Right atrium auricular region (tissue), 2 donors: ENCODE measurements at regions not wholly inside any gene's neighbourhood (a gene's known extent, or its start where the extent isn't known, plus 50 kb on each side); places are given as distances from the start of the nearest gene placed in this dataset.
A peak's percentile ranks its signal among the peaks of the same experiment; 100 is the strongest.

ENCODE experiments used
- DNase-seq: peaks from one replicate; pipeline ENCODE4 v3.0.0-alpha.2; 2019; ENCODE audit warnings: low spot score
- H3K27ac ChIP-seq, 2 donors: fragments of 200-600 bp; sonication (generic); 1 replicate in 1 of 2; 2 replicates in 1 of 2; pipeline ENCODE4 v1.5.1; 2016 to 2019
- H3K27me3 ChIP-seq, 2 donors: fragments of 200-600 bp; sonication (generic); one replicate each; pipeline versions ENCODE4 v1.5.1 to v1.6.0; 2017 to 2019
- H3K36me3 ChIP-seq: fragments of 200-600 bp; sonication (generic); one replicate; pipeline ENCODE4 v1.5.1; 2016
- H3K4me1 ChIP-seq, 2 donors: fragments of 200-600 bp; sonication (generic); one replicate each; pipeline versions ENCODE4 v1.5.1 to v1.6.0; 2017 to 2019
- H3K4me3 ChIP-seq, 2 donors: fragments of 200-600 bp; sonication (generic); 1 replicate in 1 of 2; 2 replicates in 1 of 2; pipeline ENCODE4 v1.5.1; 2017 to 2019; ENCODE audit warnings: mild to moderate bottlenecking in 1 of 2, moderate library complexity in 1 of 2
- H3K9me3 ChIP-seq, 2 donors: fragments of 200-600 bp; sonication (generic); one replicate each; pipeline ENCODE4 v1.5.1; 2019
- TF ChIP-seq, protein P1 (sequence below), 2 donors: fragments of 200-600 bp; sonication (generic); IDR thresholded peaks; one replicate each; pipeline ENCODE4 v1.5.1; 2019; ENCODE audit warnings: antibody characterized with exemption in 2 of 2

GRCh38 chr21:43347461-43348169 lies 79.3 kb downstream of the SIK1 start:
- DNase-seq, result no peak
- H3K27ac ChIP-seq, result peak overlapping the region in 1 of 2 donors; percentile 59
- no peaks in the 10 kb centered on the region for H3K36me3 ChIP-seq
- peaks cover 0 to 15% of the 10 kb centered on the region in 2 donors for H3K4me1 ChIP-seq
- H3K4me3 ChIP-seq, result no peak overlapping the region
- TF ChIP-seq, protein P1, sequence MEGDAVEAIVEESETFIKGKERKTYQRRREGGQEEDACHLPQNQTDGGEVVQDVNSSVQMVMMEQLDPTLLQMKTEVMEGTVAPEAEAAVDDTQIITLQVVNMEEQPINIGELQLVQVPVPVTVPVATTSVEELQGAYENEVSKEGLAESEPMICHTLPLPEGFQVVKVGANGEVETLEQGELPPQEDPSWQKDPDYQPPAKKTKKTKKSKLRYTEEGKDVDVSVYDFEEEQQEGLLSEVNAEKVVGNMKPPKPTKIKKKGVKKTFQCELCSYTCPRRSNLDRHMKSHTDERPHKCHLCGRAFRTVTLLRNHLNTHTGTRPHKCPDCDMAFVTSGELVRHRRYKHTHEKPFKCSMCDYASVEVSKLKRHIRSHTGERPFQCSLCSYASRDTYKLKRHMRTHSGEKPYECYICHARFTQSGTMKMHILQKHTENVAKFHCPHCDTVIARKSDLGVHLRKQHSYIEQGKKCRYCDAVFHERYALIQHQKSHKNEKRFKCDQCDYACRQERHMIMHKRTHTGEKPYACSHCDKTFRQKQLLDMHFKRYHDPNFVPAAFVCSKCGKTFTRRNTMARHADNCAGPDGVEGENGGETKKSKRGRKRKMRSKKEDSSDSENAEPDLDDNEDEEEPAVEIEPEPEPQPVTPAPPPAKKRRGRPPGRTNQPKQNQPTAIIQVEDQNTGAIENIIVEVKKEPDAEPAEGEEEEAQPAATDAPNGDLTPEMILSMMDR (IDR thresholded peaks at IDR 0.05), result no peak
- H3K27me3 ChIP-seq, result no peaks in the 10 kb centered on the region
- H3K9me3 ChIP-seq, result no peaks in the 10 kb centered on the region

GRCh38 chr21:43346551-43346950 lies 80.4 kb downstream of the SIK1 start:
- Histone ChIP-seq H3K4me3 (no peak overlapping the region), H3K9me3 (no peaks in the 10 kb centered on the region), H3K4me1 (peaks cover 0 to 17% of the 10 kb centered on the region in 2 donors), H3K27ac (no peak overlapping the region), H3K27me3 (no peaks in the 10 kb centered on the region), H3K36me3 (no peaks in the 10 kb centered on the region)
- TF ChIP-seq, protein P1 (IDR thresholded peaks at IDR 0.05), result no peak
- no peak for DNase-seq

- peaks cover 0 to 24% of the 10 kb centered on the region in 2 donors for H3K4me1 ChIP-seq
- TF ChIP-seq, protein P1 (IDR thresholded peaks at IDR 0.05), result no peak
- no peaks in the 10 kb centered on the region for H3K36me3 ChIP-seq
- no peak overlapping the region for H3K27ac ChIP-seq
- DNase-seq, result no peak
- H3K4me3 ChIP-seq, result no peak overlapping the region
- H3K9me3 ChIP-seq, result no peaks in the 10 kb centered on the region
- H3K27me3 ChIP-seq, result no peaks in the 10 kb centered on the region
Observed at GRCh38 chr21:43345746-43346409, 81.1 kb downstream of the SIK1 start.

DNA sequence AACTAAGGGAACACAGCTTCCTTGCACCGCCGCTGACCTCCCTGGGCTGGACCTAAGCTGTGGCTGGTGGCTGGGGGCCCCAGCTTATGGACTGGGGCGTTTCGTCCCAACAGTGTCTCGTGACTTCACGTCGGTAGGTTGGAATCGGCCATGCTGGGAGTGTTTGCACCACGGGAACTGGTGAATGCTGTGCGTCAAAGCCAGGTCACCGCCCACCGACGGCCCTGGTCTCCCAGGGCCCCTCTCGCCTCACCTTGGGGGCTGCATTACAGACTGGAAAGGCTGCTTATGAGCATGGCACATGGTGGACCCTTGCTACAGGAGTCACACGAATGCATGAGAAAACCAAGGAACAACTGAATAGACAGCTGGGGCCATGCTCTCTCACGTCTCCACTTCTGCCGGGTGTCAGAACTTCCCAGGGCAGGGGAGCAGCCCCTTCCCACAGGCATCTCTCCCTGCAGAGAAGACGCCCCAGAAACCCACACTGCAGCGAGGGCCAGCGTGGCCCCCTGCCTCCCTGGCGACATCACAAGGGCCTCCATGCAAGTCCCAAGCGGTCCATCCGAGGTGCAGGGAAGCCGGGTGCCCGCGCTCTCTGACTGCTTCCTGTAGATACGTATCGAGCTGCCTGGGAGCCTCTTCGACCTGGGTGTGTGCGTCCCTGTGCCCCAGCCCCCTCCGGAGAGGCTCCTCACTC lies 81.7 kb downstream of the SIK1 start:
- Histone ChIP-seq H3K27me3 (no peaks in the 10 kb centered on the region), H3K9me3 (no peaks in the 10 kb centered on the region), H3K4me1 (peaks cover 0 to 30% of the 10 kb centered on the region in 2 donors), H3K36me3 (no peaks in the 10 kb centered on the region), H3K4me3 (no peak overlapping the region), H3K27ac (no peak overlapping the region)
- TF ChIP-seq, protein P1 (IDR thresholded peaks at IDR 0.05), result no peak
- DNase-seq, result no peak

DNA sequence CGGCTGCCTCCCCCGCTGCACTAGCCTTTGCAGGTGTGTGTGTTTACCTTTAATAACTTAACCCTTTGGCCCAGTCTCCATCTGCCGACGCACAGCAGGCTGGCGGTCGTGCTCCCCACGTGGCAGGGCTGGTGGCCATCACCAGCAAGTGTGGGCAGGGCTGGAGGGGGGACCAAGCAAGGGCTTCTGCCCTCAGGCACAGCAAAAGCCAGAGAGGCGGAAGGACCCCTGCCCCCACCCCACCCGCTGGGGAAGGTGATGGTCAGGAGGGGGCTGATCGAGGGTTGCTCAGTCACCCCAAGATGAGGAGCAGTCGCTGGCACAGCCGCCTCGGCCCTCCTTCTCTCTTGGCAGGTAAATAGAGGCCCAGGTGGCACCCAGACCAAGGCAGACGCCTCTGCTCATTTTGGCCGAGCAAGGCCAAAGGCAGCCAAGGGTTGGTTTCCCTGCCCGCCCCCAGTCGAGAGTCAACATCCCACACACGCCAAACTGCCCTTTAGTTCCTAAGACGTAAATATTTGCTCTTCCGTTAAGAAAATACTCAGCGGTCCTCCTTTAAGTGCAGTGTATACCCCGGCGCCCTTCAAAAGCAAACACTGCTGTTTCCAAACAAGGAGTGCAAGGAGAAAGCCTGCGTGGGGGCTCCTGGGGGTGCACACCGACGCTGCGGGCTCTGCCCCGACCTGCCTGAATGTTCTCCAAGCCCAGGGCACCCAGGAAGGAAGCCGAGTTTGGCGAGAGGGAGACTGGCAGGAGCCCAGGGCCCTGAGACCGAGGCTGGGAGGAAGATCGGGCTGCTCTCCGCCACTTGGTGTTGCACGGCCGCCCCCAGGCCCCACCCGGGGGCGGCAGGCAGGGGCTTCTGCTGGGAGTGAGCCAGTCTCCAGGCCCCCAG lies 82.7 kb downstream of the SIK1 start:
- Histone ChIP-seq H3K4me1 (peaks cover 0 to 34% of the 10 kb centered on the region in 2 donors), H3K36me3 (no peaks in the 10 kb centered on the region), H3K4me3 (no peak overlapping the region), H3K27ac (no peak overlapping the region), H3K27me3 (no peaks in the 10 kb centered on the region), H3K9me3 (no peaks in the 10 kb centered on the region)
- TF ChIP-seq, protein P1 (IDR thresholded peaks at IDR 0.05), result no peak
- no peak for DNase-seq
